IMR-90 (cell line): ENCODE measurements at regions not wholly inside any gene's neighbourhood (a gene's known extent, or its start where the extent isn't known, plus 50 kb on each side); places are given as distances from the start of the nearest gene placed in this dataset.

Source experiments
- ATAC-seq: fragments of 200-7000 bp; cut with Tn5 transposase; 2 replicates; pipeline ENCODE4 v1.9.1; 2020; ENCODE audit warnings: low read depth, mild to moderate bottlenecking, moderate library complexity
- BruUV-seq: library from RNA; stranded (reverse); fragments of 400-500 nt; replicated peaks from 2 replicates; lab custom pipeline; 2021; lab: Mats Ljungman, UMichigan
- CTCF ChIA-PET: fragments of 300-600 bp; formaldehyde crosslinking; extraction: SDS; loops from one replicate; lab custom pipeline; 2021; ENCODE audit warnings: antibody characterized with exemption; lab: Yijun Ruan, JAX
- POLR2A ChIA-PET: fragments of 300-600 bp; sonication (Branson Sonifier 250); formaldehyde crosslinking; loops from one replicate; lab custom pipeline; 2022; ENCODE audit warnings: antibody characterized with exemption; ENCODE audit not compliant: unreplicated experiment; lab: Charles Lee
- DNase-seq: peaks from one replicate; pipeline ENCODE4 v3.0.0; 2013
- H2AFZ ChIP-seq: replicated peaks from 2 replicates; pipeline ENCODE3; 2013; ENCODE audit warnings: low read length, mild to moderate bottlenecking; ENCODE audit not compliant: poor library complexity
- H2AK5ac ChIP-seq: 2 replicates; pipeline ENCODE4 v1.6.1; 2013; ENCODE audit warnings: low read depth, low read length, inconsistent platforms
- H2AK9ac ChIP-seq: replicated peaks from 2 replicates; pipeline ENCODE3; 2013; ENCODE audit warnings: mild to moderate bottlenecking, low read depth, low read length, moderate library complexity; ENCODE audit not compliant: poor library complexity
- H2BK120ac ChIP-seq: 2 replicates; pipeline ENCODE4 v1.6.1; 2013; ENCODE audit warnings: low read depth, low read length, inconsistent platforms
- H2BK15ac ChIP-seq: 3 replicates; pipeline ENCODE4 v1.6.1; 2013; ENCODE audit warnings: low read depth, low read length, inconsistent platforms
- H2BK20ac ChIP-seq: 2 replicates; pipeline ENCODE4 v1.6.1; 2013; ENCODE audit warnings: low read depth, mild to moderate bottlenecking, inconsistent platforms, low read length, moderate library complexity
- H2BK5ac ChIP-seq: 2 replicates; pipeline ENCODE4 v1.6.1; 2013; ENCODE audit warnings: mild to moderate bottlenecking, low read depth, low read length, inconsistent platforms; ENCODE audit not compliant: poor library complexity, severe bottlenecking
- H3K14ac ChIP-seq: replicated peaks from 2 replicates; pipeline ENCODE4 v1.6.1; 2013; ENCODE audit warnings: low read depth, low read length, inconsistent platforms
- H3K18ac ChIP-seq: 2 replicates; pipeline ENCODE4 v1.6.1; 2013; ENCODE audit warnings: low read depth, low read length, control low read depth
- H3K23ac ChIP-seq: 2 replicates; pipeline ENCODE4 v1.6.1; 2013; ENCODE audit warnings: low read depth, low read length, inconsistent platforms
- H3K27ac ChIP-seq: 2 replicates; pipeline ENCODE4 v1.5.1; 2013; ENCODE audit warnings: mild to moderate bottlenecking, control low read depth, low read length; ENCODE audit not compliant: insufficient read depth
- H3K27me3 ChIP-seq: 2 replicates; pipeline ENCODE4 v1.6.1; 2013; ENCODE audit warnings: low read length; ENCODE audit not compliant: control insufficient read depth, insufficient read depth
- H3K36me3 ChIP-seq: 2 replicates; pipeline ENCODE4 v1.6.1; 2013; ENCODE audit warnings: low read length, mixed read lengths; ENCODE audit not compliant: control insufficient read depth, insufficient read depth
- H3K4ac ChIP-seq: 2 replicates; pipeline ENCODE4 v1.6.1; 2013; ENCODE audit warnings: low read depth, low read length, inconsistent platforms
- H3K4me1 ChIP-seq: 2 replicates; pipeline ENCODE4 v1.6.1; 2013; ENCODE audit warnings: low read length, mixed read lengths; ENCODE audit not compliant: control insufficient read depth, insufficient read depth
- H3K4me2 ChIP-seq: 2 replicates; pipeline ENCODE4 v1.6.1; 2013; ENCODE audit warnings: low read depth, mild to moderate bottlenecking, control low read depth, low read length, moderate library complexity
- H3K4me3 ChIP-seq: 2 replicates; pipeline ENCODE4 v1.5.1; 2013; ENCODE audit warnings: low read depth, mild to moderate bottlenecking, control low read depth, low read length, moderate library complexity; ENCODE audit not compliant: insufficient read depth
- H3K56ac ChIP-seq: 2 replicates; pipeline ENCODE4 v1.6.1; 2013; ENCODE audit warnings: low read length, inconsistent platforms; ENCODE audit not compliant: insufficient read depth; ENCODE audit errors: extremely low read depth
- H3K79me1 ChIP-seq, 2 experiments: 2 replicates each; pipeline ENCODE4 v1.6.1; 2013; ENCODE audit warnings: low read length in 2 of 2, inconsistent platforms in 1 of 2, low read depth in 1 of 2
- H3K9ac ChIP-seq: 2 replicates; pipeline ENCODE4 v1.6.1; 2013; ENCODE audit warnings: low read depth, low read length, control low read depth
- H3K9me1 ChIP-seq: 2 replicates; pipeline ENCODE4 v1.6.1; 2013; ENCODE audit warnings: low read length, inconsistent platforms; ENCODE audit not compliant: insufficient read depth
- H3K9me3 ChIP-seq: 2 replicates; pipeline ENCODE4 v1.6.1; 2013; ENCODE audit warnings: low read length; ENCODE audit not compliant: control insufficient read depth, insufficient read depth
- H4K20me1 ChIP-seq: 2 replicates; pipeline ENCODE4 v1.6.1; 2013; ENCODE audit warnings: low read length, inconsistent platforms; ENCODE audit not compliant: insufficient read depth
- H4K5ac ChIP-seq: 2 replicates; pipeline ENCODE4 v1.6.1; 2013; ENCODE audit warnings: mild to moderate bottlenecking, low read depth, low read length, control low read depth
- H4K8ac ChIP-seq, 2 experiments: 2 replicates each; pipeline ENCODE4 v1.6.1; 2013; ENCODE audit warnings: low read depth in 2 of 2, low read length in 2 of 2, control low read depth in 1 of 2, inconsistent platforms in 1 of 2
- H4K91ac ChIP-seq: 2 replicates; pipeline ENCODE4 v1.6.1; 2013; ENCODE audit warnings: low read depth, low read length, inconsistent platforms; ENCODE audit not compliant: insufficient read depth
- CHD1 ChIP-seq: IDR thresholded peaks from 2 replicates; pipeline ENCODE4 v1.6.1; 2012; ENCODE audit warnings: low read depth, low read length, improper control_type of control experiment
- FOS ChIP-seq: fragments of 150-350 bp; IDR thresholded peaks from 2 replicates; pipeline ENCODE4 v1.6.1; 2016; ENCODE audit warnings: low read depth, low read length
- MAZ ChIP-seq: IDR thresholded peaks from 2 replicates; pipeline ENCODE4 v1.6.1; 2012; ENCODE audit warnings: low read depth, mild to moderate bottlenecking, low read length, improper control_type of control experiment, moderate library complexity, borderline replicate concordance
- MXI1 ChIP-seq: IDR thresholded peaks from 2 replicates; pipeline ENCODE4 v1.6.1; 2012; ENCODE audit warnings: low read depth, mild to moderate bottlenecking, low read length, moderate library complexity, borderline replicate concordance
- SMC3 ChIP-seq: fragments of 150-350 bp; IDR thresholded peaks from 2 replicates; pipeline ENCODE4 v1.6.1; 2016; ENCODE audit warnings: low read depth, mild to moderate bottlenecking, antibody characterized with exemption, low read length, moderate library complexity
- WGBS, 2 experiments: methylation state at CpG; one replicate each; pipeline versions ENCODE4 v1.1.5 to v1.1.7; 2013; ENCODE audit warnings: missing lambda C conversion rate in 2 of 2; ENCODE audit not compliant: insufficient read length in 1 of 2; ENCODE audit errors: extremely low coverage in 2 of 2; 5-methylcytosine and 5-hydroxymethylcytosine counted together
- dilution Hi-C: fragments of 300-500 bp; cut with HindIII; formaldehyde crosslinking; loops from one replicate; pipeline ENCODE4 v1.14.3; 2018; ENCODE audit warnings: low sequenced_read_pairs; ENCODE audit not compliant: unreplicated experiment
- in situ Hi-C: fragments of 300-500 bp; cut with MboI; formaldehyde crosslinking; loops from 3 replicates; pipeline ENCODE4 v1.14.3; 2019; ENCODE audit warnings: low sequenced_read_pairs, inconsistent platforms, mixed read lengths
- intact Hi-C: fragments of 100-400 bp; cut with micrococcal nuclease; formaldehyde crosslinking; loops from 2 replicates; pipeline ENCODE4 v1.10.0; 2022
- TF ChIP-seq, protein P1 (sequence below): fragments of 150-350 bp; IDR thresholded peaks from 2 replicates; pipeline ENCODE4 v1.6.1; 2016; ENCODE audit warnings: low read depth, mild to moderate bottlenecking, low read length, moderate library complexity, borderline replicate concordance
- TF ChIP-seq, protein P2 (sequence below): conservative IDR thresholded peaks from 2 replicates; pipeline ENCODE4 v1.5.1; 2012; ENCODE audit warnings: mild to moderate bottlenecking, low read depth, low read length, improper control_type of control experiment

DNA sequence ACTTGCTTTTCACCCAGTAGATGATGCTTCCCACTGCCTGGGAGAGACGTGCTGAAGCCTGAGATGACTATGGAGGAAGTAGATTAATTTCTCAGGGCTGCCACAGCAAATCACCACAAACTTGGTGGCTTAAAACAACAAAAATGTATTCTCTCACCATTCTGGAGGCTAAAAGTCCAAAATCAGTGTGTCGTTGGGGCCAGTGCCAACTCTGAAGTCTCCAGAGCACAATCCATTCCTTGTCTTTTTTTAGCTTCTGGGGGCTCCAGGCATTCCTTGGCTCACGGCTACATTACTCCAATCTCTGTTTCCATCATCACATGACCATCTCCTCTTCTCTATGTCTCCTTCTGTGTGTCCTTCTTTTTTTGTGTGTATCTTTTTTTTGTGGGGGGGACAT, 105.8 kb upstream of the C1QTNF7 start:
- Histone ChIP-seq H3K79me1 (no peaks in the 10 kb centered on the region), H2AFZ (no peak overlapping the region), H3K27ac (no peak overlapping the region), H3K4me1 (peaks cover 6% of the 10 kb centered on the region; the same call in 1 of the 2 replicates), H3K27me3 (no peaks in the 10 kb centered on the region), H3K4me2 (no peak overlapping the region), H2BK120ac (no peak overlapping the region), H3K9ac (no peak overlapping the region), H3K23ac (no peak overlapping the region), H2AK9ac (no peak overlapping the region), H2BK15ac (no peak overlapping the region), H2AK5ac (no peak overlapping the region), H3K4ac (no peak overlapping the region), H4K5ac (no peak overlapping the region), H4K8ac (no peak overlapping the region), H3K36me3 (no peaks in the 10 kb centered on the region), H3K56ac (no peak overlapping the region), H3K14ac (no peak overlapping the region), H2BK20ac (no peak overlapping the region), H4K91ac (no peak overlapping the region), H3K9me3 (peaks cover 3% of the 10 kb centered on the region; the same call in 1 of the 2 replicates), H3K18ac (no peak overlapping the region), H4K20me1 (no peaks in the 10 kb centered on the region), H3K4me3 (no peak overlapping the region), H2BK5ac (no peak overlapping the region), H3K9me1 (no peaks in the 10 kb centered on the region)
- ATAC-seq (no peak), DNase-seq (no peak)
- WGBS, 2 experiments, result 33% methylated on average over 1 of the region's 3 CpGs; no CpG with 5 or more reads in 1 of the 2 experiments
- POLR2A ChIA-PET, result no interaction called here
- BruUV-seq, result no TSS peak
- CTCF ChIA-PET, result no interaction called here
- intact Hi-C loops (no loop called here), in situ Hi-C loops (no loop called here), dilution Hi-C loops (no loop called here)
- TF ChIP-seq, protein P1, sequence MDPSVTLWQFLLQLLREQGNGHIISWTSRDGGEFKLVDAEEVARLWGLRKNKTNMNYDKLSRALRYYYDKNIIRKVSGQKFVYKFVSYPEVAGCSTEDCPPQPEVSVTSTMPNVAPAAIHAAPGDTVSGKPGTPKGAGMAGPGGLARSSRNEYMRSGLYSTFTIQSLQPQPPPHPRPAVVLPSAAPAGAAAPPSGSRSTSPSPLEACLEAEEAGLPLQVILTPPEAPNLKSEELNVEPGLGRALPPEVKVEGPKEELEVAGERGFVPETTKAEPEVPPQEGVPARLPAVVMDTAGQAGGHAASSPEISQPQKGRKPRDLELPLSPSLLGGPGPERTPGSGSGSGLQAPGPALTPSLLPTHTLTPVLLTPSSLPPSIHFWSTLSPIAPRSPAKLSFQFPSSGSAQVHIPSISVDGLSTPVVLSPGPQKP, result no peak
- TF ChIP-seq MAZ (no peak), CHD1 (no peak), FOS (no peak), SMC3 (no peak), MXI1 (no peak)
- TF ChIP-seq, protein P2, sequence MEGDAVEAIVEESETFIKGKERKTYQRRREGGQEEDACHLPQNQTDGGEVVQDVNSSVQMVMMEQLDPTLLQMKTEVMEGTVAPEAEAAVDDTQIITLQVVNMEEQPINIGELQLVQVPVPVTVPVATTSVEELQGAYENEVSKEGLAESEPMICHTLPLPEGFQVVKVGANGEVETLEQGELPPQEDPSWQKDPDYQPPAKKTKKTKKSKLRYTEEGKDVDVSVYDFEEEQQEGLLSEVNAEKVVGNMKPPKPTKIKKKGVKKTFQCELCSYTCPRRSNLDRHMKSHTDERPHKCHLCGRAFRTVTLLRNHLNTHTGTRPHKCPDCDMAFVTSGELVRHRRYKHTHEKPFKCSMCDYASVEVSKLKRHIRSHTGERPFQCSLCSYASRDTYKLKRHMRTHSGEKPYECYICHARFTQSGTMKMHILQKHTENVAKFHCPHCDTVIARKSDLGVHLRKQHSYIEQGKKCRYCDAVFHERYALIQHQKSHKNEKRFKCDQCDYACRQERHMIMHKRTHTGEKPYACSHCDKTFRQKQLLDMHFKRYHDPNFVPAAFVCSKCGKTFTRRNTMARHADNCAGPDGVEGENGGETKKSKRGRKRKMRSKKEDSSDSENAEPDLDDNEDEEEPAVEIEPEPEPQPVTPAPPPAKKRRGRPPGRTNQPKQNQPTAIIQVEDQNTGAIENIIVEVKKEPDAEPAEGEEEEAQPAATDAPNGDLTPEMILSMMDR, result no peak
